Aorta (tissue), 5 donors: ENCODE measurements at regions not wholly inside any gene's neighbourhood (a gene's known extent, or its start where the extent isn't known, plus 50 kb on each side); places are given as distances from the start of the nearest gene placed in this dataset.
A peak's percentile ranks its signal among the peaks of the same experiment; 100 is the strongest.

Experiments used
- ATAC-seq: fragments of 200-7000 bp; cut with Tn5 transposase; one replicate; pipeline ENCODE4 v1.9.1; 2022; ENCODE audit warnings: moderate library complexity; ENCODE audit not compliant: low FRiP score
- DNase-seq, 2 donors: peaks; one replicate each; pipeline ENCODE4 v3.0.0-alpha.2; 2020
- H3K27ac ChIP-seq, 2 donors: one replicate each; pipeline ENCODE4 v1.5.1; 2013; ENCODE audit warnings: low read length in 2 of 2, mild to moderate bottlenecking in 2 of 2, moderate library complexity in 2 of 2, control low read depth in 1 of 2, inconsistent platforms in 1 of 2, low read depth in 1 of 2
- H3K27me3 ChIP-seq, 2 donors: one replicate each; pipeline ENCODE4 v1.6.1; 2013; ENCODE audit warnings: control low read depth in 1 of 2, low read length in 1 of 2, mild to moderate bottlenecking in 1 of 2, moderate library complexity in 1 of 2; ENCODE audit not compliant: insufficient read depth in 2 of 2, control insufficient read depth in 1 of 2
- H3K36me3 ChIP-seq, 2 donors: one replicate each; pipeline ENCODE4 v1.6.1; 2013; ENCODE audit warnings: control low read depth in 1 of 2, low read length in 1 of 2, mild to moderate bottlenecking in 1 of 2; ENCODE audit not compliant: insufficient read depth in 2 of 2, control insufficient read depth in 1 of 2
- H3K4me1 ChIP-seq, 2 donors: one replicate each; pipeline ENCODE4 v1.6.1; 2013; ENCODE audit warnings: low read length in 2 of 2, control low read depth in 1 of 2, mild to moderate bottlenecking in 1 of 2, moderate library complexity in 1 of 2; ENCODE audit not compliant: insufficient read depth in 2 of 2, control insufficient read depth in 1 of 2
- H3K4me3 ChIP-seq, 2 donors: one replicate each; pipeline ENCODE4 v1.5.1; 2013; ENCODE audit warnings: low read length in 2 of 2, control low read depth in 1 of 2, mild to moderate bottlenecking in 1 of 2
- H3K9me3 ChIP-seq: one replicate; pipeline ENCODE4 v1.6.1; 2013; ENCODE audit warnings: mild to moderate bottlenecking, low read length; ENCODE audit not compliant: control insufficient read depth
- WGBS, 2 donors: extraction: QIAGEN DNeasy Blood & Tissue Kit; methylation state at CpG; one replicate each; pipeline ENCODE4 v1.1.7; 2013; 5-methylcytosine and 5-hydroxymethylcytosine counted together
- intact Hi-C, 2 donors: fragments of 100-400 bp; cut with DNase I; formaldehyde crosslinking; loops; one replicate each; pipeline versions ENCODE4 v1.14.2 to v1.15.0; 2022
- donor health status: healthy with polysubstance abuse.
- donor health status: Bipolar disorder and iron deficiency.
- donor health status: DM: no; HTN: no; CAD: no.
- donor health status: DM: no; HTN: no; CAD: no.
- donor health status: DM: yes; HTN: yes; CAD: no.

DNA sequence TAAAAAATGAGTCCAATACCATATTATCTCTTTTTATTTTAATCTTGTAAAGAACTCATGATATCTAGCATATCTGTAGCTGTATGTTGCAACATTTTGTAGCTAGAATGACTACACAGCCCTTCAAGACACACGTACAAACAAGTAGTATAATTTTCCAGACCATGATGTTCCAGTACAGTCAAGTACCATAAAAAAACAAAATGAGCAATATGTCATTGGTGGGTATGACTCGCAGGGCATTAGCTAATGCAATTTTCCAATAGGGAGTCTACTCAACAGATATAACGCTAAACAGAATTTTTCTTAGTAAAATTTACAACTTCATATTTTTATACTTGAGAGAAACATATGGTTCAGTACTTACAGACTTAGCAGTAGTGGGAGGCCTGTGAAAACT lies 53.6 kb upstream of the UGP2 start:
- WGBS, 2 donors: 55 to 65% methylated on average over 3 of the region's 3 CpGs
- H3K4me1 ChIP-seq: peaks cover 0 to 4% of the 10 kb centered on the region in 2 donors
- H3K36me3 ChIP-seq: no peaks in the 10 kb centered on the region
- H3K27ac ChIP-seq: no peak overlapping the region
- no peak overlapping the region for H3K4me3 ChIP-seq
- intact Hi-C loops: no loop called here
- H3K9me3 ChIP-seq: no peaks in the 10 kb centered on the region
- no peak for DNase-seq
- peak; percentile 6 for ATAC-seq
- no peaks in the 10 kb centered on the region for H3K27me3 ChIP-seq

DNA sequence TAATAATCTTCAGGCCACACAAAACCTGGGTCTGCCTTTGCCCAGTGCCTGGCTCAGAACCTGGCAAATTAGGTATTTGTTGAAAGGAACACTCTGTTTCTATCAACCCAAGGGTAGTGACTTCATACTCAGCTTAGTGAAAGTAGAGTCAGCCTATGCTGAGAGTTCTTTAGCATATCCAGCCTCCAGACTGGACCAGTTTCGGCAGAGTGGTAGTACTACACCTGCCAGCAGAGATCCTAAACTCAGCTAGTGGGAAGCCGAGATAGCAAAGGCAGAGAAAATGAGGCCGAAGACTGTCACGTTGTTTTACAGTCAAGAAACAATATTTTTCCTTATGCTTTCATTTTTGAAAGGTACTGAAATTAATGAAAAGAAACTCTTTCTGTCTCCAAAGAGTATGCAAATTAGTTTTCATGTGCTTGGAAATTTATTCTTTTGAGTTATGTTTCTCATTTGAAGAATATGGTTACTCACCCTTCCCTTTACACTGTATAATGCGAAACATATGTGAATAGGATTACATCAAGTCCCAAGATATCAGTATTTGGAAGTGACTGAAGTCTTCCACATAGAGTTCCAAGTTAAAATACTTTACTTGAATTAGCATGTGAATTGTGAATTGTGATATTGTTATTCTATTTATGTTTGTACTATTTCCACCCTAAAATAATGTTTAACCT lies 52.2 kb upstream of the UGP2 start:
- Histone ChIP-seq H3K9me3 (no peaks in the 10 kb centered on the region), H3K4me3 (no peak overlapping the region), H3K27me3 (no peaks in the 10 kb centered on the region), H3K27ac (peak overlapping the region in 1 of 2 donors; percentile 36), H3K4me1 (peaks cover 0 to 4% of the 10 kb centered on the region in 2 donors), H3K36me3 (no peaks in the 10 kb centered on the region)
- intact Hi-C loops: loop anchor here in 1 of 2 donors (10.0 kb wide), 1 partner anchor 55 kb away; the partner anchor contains the start of gene UGP2
- WGBS, 2 donors: 42 to 47% methylated on average over 5 of the region's 5 CpGs
- ATAC-seq (no peak), DNase-seq (no peak)

DNA sequence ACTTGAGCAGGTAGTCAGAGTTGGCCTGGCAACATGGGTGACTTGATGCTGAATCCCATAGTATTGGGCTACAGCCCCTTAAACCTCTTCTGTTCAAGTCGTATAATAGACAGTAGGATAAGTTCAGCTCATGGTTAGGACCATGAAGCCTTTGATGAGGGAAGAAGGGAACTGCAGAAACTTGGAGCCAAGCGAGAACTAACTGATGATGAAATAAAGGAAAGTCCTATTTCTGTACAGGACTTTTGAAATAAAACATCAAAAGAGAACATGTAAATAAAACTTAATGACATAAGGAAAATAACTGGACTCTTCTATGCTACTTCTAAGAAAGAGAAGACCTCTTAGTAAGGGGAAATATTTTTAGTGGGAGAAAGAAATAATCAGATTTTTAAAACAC lies 51.2 kb upstream of the UGP2 start:
- H3K27ac ChIP-seq: peak overlapping the region in 1 of 2 donors; percentile 41

GRCh38 chr2:63790906-63791305 lies 50.8 kb upstream of the UGP2 start:
- Histone ChIP-seq H3K27ac (no peak overlapping the region), H3K4me1 (peaks cover 0 to 6% of the 10 kb centered on the region in 2 donors), H3K9me3 (no peaks in the 10 kb centered on the region), H3K36me3 (no peaks in the 10 kb centered on the region), H3K4me3 (no peak overlapping the region), H3K27me3 (no peaks in the 10 kb centered on the region)
- intact Hi-C loops: loop anchor here in 1 of 2 donors (10.0 kb wide), 1 partner anchor 54 kb away; the partner anchor contains the start of gene UGP2
- 1 to 3% methylated on average over 1 of the region's 1 CpG for WGBS, 2 donors
- no peak for DNase-seq
- ATAC-seq: peak; percentile 49

More for the DNA sequence above, 51.2 kb upstream of the UGP2 start:
- Histone ChIP-seq H3K4me1 (peaks cover 0 to 4% of the 10 kb centered on the region in 2 donors), H3K27me3 (no peaks in the 10 kb centered on the region), H3K9me3 (no peaks in the 10 kb centered on the region), H3K4me3 (no peak overlapping the region), H3K36me3 (no peaks in the 10 kb centered on the region)
- ATAC-seq (no peak), DNase-seq (no peak)
- intact Hi-C loops: loop anchor here in 1 of 2 donors (10.0 kb wide), 1 partner anchor 54 kb away; the partner anchor contains the start of gene UGP2
- 68 to 81% methylated on average over 2 of the region's 2 CpGs for WGBS, 2 donors

- H3K27ac ChIP-seq: no peak overlapping the region
- no peaks in the 10 kb centered on the region for H3K36me3 ChIP-seq
- WGBS, 2 donors: 91 to 94% methylated on average over 1 of the region's 1 CpG
- no peak overlapping the region for H3K4me3 ChIP-seq
- no peaks in the 10 kb centered on the region for H3K9me3 ChIP-seq
- intact Hi-C loops: loop anchor here in 1 of 2 donors (10.0 kb wide), 1 partner anchor 53 kb away; the partner anchor contains the start of gene UGP2
- DNase-seq (no peak), ATAC-seq (no peak)
- H3K27me3 ChIP-seq: no peaks in the 10 kb centered on the region
- peaks cover 0 to 6% of the 10 kb centered on the region in 2 donors for H3K4me1 ChIP-seq
These were observed 50.3 kb upstream of the UGP2 start for GRCh38 chr2:63791387-63791786.
